HL-60 (cell line): ENCODE measurements at regions not wholly inside any gene's neighbourhood (a gene's known extent, or its start where the extent isn't known, plus 50 kb on each side); places are given as distances from the start of the nearest gene placed in this dataset.
A peak's percentile ranks its signal among the peaks of the same experiment; 100 is the strongest.

ENCODE experiments used
- DNase-seq, 2 experiments: peaks; one replicate each; pipeline ENCODE4 v3.0.0-alpha.2; 2010 to 2020; ENCODE audit warnings: low read depth in 1 of 2, low spot score in 1 of 2
- H3K27ac ChIP-seq: fragments of 250-450 bp; sonication (Bioruptor Pico); replicated peaks from 2 replicates; pipeline ENCODE4 v1.5.1; 2020; ENCODE audit warnings: mild to moderate bottlenecking, moderate library complexity
- H3K27me3 ChIP-seq: fragments of 250-450 bp; sonication (Bioruptor Pico); 2 replicates; pipeline ENCODE4 v1.5.1; 2021; ENCODE audit warnings: mild to moderate bottlenecking, moderate library complexity; ENCODE audit not compliant: insufficient read depth, poor library complexity, severe bottlenecking
- H3K4me3 ChIP-seq: replicated peaks from 2 replicates; pipeline ENCODE4 v1.5.1; 2011; ENCODE audit warnings: mild to moderate bottlenecking, control low read depth, low read length; ENCODE audit not compliant: insufficient read depth
- GABPA ChIP-seq: IDR thresholded peaks from 2 replicates; pipeline ENCODE4 v1.6.1; 2012; ENCODE audit warnings: low read depth
- POLR2AphosphoS5 ChIP-seq: IDR thresholded peaks from 2 replicates; pipeline ENCODE4 v1.6.1; 2012; ENCODE audit warnings: low read depth
- SPI1 ChIP-seq: IDR thresholded peaks from 2 replicates; pipeline ENCODE4 v1.6.1; 2012; ENCODE audit warnings: low read depth, mild to moderate bottlenecking, borderline replicate concordance
- TF ChIP-seq, protein P1 (sequence below): IDR thresholded peaks from 2 replicates; pipeline ENCODE4 v1.6.1; 2012; ENCODE audit warnings: low read depth; ENCODE audit not compliant: insufficient replicate concordance
- TF ChIP-seq, protein P2 (sequence below): IDR thresholded peaks from one replicate; pipeline ENCODE4 v1.5.1; 2011; ENCODE audit warnings: low read length, control low read depth, inconsistent platforms; ENCODE audit not compliant: insufficient read depth

DNA sequence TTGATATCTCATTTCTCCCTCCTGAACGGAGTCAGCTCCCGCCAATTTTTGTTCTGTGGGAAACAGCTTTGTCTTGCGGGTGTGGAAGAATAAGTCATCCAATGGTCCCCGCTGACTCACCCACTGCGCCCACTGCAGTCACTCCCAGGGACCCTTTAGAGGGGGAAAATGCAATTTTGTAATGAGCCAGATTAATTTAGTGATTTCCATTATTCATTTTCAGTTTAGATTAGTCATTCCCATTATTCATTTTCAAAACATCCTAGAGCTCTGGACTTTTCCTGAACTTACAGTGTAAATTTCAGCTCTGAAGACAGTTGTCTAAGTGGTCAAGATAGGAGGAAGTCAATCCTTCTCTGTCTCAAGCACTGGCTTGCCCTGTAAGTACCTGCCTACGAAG, 154.9 kb upstream of the TMEM72 start:
- Histone ChIP-seq H3K27ac (no peak overlapping the region), H3K27me3 (no peaks in the 10 kb centered on the region), H3K4me3 (no peak overlapping the region)
- DNase-seq = no peak
- no peak for TF ChIP-seq POLR2AphosphoS5

DNA sequence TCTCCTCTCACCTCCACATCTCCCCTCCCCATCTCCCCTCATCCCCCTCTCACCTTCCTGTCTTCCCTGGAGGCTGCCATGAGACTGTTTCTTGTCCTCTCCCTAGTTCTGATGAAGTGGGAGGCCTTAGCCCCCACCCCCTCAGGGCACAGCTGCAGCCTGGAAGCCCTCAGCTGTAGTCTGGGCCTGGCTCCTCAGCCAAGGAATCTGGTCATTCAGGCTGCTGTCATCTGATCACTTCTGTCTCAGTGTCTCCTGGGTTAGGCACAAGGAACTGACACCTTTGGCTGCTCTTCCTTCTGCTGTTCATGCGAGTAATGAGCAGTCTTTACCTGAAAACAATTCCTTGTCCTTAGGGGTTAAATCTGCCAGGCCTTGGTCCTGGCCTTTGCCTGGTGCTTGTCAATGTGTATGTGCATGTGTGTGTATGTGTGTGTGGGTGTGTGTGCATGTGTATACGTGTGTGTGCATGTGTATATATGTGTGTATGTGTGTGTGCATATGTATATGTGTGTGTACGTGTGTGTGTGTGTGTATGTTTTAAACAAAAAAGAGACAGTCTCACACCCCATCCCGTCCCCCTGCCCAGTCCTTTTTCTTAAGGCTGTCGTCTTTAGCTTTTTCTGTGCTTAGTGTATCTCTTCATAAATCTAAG, 153.5 kb upstream of the TMEM72 start:
- DNase-seq = no peak
- no peak overlapping the region for H3K4me3 ChIP-seq
- no peak overlapping the region for H3K27ac ChIP-seq
- H3K27me3 ChIP-seq = no peaks in the 10 kb centered on the region
- TF ChIP-seq, protein P1, sequence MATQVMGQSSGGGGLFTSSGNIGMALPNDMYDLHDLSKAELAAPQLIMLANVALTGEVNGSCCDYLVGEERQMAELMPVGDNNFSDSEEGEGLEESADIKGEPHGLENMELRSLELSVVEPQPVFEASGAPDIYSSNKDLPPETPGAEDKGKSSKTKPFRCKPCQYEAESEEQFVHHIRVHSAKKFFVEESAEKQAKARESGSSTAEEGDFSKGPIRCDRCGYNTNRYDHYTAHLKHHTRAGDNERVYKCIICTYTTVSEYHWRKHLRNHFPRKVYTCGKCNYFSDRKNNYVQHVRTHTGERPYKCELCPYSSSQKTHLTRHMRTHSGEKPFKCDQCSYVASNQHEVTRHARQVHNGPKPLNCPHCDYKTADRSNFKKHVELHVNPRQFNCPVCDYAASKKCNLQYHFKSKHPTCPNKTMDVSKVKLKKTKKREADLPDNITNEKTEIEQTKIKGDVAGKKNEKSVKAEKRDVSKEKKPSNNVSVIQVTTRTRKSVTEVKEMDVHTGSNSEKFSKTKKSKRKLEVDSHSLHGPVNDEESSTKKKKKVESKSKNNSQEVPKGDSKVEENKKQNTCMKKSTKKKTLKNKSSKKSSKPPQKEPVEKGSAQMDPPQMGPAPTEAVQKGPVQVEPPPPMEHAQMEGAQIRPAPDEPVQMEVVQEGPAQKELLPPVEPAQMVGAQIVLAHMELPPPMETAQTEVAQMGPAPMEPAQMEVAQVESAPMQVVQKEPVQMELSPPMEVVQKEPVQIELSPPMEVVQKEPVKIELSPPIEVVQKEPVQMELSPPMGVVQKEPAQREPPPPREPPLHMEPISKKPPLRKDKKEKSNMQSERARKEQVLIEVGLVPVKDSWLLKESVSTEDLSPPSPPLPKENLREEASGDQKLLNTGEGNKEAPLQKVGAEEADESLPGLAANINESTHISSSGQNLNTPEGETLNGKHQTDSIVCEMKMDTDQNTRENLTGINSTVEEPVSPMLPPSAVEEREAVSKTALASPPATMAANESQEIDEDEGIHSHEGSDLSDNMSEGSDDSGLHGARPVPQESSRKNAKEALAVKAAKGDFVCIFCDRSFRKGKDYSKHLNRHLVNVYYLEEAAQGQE = no peak
- TF ChIP-seq SPI1 (no peak), POLR2AphosphoS5 (no peak)

DNA sequence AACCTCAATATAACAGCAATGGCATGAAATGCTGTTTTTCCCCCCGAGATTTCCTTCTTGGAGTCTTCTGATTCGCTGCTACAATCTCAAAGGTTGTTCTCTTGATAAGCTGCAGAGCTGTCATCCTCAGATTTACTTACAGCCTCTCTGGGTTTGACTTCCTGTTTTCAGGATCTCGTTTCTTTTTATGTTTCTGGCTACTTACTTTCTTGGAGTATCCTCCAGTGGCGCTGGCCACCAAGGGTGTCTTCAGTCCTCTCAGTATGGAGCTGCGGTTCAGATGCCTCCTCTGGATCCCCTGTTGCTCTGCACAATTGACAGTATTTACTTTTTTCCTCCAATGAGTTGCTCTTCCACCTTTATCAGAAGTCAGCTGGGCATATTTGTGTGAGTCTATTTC, 152.0 kb upstream of the TMEM72 start:
- TF ChIP-seq GABPA (no peak), SPI1 (peak; percentile 79), POLR2AphosphoS5 (no peak)
- TF ChIP-seq, protein P1 = no peak
- TF ChIP-seq, protein P2, sequence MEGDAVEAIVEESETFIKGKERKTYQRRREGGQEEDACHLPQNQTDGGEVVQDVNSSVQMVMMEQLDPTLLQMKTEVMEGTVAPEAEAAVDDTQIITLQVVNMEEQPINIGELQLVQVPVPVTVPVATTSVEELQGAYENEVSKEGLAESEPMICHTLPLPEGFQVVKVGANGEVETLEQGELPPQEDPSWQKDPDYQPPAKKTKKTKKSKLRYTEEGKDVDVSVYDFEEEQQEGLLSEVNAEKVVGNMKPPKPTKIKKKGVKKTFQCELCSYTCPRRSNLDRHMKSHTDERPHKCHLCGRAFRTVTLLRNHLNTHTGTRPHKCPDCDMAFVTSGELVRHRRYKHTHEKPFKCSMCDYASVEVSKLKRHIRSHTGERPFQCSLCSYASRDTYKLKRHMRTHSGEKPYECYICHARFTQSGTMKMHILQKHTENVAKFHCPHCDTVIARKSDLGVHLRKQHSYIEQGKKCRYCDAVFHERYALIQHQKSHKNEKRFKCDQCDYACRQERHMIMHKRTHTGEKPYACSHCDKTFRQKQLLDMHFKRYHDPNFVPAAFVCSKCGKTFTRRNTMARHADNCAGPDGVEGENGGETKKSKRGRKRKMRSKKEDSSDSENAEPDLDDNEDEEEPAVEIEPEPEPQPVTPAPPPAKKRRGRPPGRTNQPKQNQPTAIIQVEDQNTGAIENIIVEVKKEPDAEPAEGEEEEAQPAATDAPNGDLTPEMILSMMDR = no peak
- no peak for DNase-seq
- H3K4me3 ChIP-seq = no peak overlapping the region
- no peaks in the 10 kb centered on the region for H3K27me3 ChIP-seq
- H3K27ac ChIP-seq = no peak overlapping the region

DNA sequence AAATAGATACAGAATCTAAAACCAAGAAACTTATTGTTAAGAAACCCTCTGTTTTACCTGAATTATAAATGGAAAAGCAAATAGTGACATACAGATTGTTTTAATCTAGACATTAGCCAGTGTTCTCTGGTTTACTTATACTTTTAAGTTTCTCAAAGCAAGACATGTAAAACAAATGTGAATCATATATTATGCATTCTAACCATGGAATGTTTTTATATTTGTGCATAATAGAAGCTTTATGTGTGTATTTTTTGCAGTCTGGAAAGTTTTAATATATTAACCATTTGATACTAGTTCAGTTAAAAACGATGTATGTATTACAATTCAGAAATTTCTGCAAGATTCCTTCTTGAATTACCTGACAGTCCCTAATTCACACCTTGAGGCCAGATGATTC, 150.6 kb upstream of the TMEM72 start:
- DNase-seq = no peak
- TF ChIP-seq SPI1 (no peak), GABPA (no peak), POLR2AphosphoS5 (no peak)
- TF ChIP-seq, protein P1 = no peak
- TF ChIP-seq, protein P2 = no peak

More for the DNA sequence above, 150.6 kb upstream of the TMEM72 start:
- no peaks in the 10 kb centered on the region for H3K27me3 ChIP-seq
- H3K27ac ChIP-seq = no peak overlapping the region
- H3K4me3 ChIP-seq = no peak overlapping the region
